ENCODE measurements at regions not wholly inside any gene's neighbourhood (a gene's known extent, or its start where the extent isn't known, plus 50 kb on each side); places are given as distances from the start of the nearest gene placed in this dataset.

DNA sequence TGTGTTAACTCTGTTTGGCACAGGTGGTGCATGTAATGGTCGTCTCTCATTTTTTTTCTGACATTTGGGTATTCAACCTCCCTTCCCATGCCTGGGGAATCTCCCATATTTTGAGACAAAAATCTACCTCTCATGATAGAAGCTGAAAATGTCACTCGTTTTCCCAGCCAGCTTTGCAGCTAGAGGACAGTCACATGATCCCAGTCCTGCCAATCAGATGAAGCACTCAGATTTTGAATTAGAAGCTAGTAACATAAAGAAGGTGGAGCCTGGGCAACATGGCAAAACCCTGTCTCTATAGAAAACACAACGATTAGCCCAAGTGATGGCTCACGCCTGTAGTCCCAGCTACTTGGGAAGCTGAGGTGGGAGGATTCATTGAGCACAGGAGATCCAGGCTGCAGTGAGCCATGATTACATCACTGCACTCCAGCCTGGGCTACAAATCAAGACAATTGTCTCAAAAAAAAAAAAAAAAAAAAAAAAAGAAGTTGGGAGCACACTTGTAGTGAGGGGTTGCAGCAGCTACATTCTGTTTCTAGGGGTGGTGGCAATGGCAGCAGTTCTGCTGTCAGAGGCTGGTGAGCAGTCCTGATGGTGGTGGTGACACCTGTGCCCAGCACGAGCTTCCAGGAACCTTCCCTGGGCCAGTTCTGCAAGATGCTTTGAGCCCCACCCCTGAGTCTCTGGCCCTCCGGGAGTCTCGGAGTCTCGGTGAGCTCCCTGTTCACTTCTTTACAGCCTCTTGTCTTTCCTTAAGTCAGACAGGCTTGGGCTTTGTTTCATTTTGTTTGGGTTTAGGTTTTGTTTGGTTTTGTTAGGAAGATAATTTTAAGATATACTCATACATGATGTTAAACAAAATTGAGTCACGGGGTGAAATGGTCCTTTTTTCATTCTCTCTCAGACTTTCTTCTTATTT, 94.1 kb upstream of the KCNG1 start:
- TF ChIP-seq, protein P1, sequence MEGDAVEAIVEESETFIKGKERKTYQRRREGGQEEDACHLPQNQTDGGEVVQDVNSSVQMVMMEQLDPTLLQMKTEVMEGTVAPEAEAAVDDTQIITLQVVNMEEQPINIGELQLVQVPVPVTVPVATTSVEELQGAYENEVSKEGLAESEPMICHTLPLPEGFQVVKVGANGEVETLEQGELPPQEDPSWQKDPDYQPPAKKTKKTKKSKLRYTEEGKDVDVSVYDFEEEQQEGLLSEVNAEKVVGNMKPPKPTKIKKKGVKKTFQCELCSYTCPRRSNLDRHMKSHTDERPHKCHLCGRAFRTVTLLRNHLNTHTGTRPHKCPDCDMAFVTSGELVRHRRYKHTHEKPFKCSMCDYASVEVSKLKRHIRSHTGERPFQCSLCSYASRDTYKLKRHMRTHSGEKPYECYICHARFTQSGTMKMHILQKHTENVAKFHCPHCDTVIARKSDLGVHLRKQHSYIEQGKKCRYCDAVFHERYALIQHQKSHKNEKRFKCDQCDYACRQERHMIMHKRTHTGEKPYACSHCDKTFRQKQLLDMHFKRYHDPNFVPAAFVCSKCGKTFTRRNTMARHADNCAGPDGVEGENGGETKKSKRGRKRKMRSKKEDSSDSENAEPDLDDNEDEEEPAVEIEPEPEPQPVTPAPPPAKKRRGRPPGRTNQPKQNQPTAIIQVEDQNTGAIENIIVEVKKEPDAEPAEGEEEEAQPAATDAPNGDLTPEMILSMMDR (IDR thresholded peaks at IDR 0.05) = no peak
- TF ChIP-seq POLR2A (IDR thresholded peaks at IDR 0.05) = no peak

Data from adrenal gland (tissue), 5 donors.